ENCODE measurements at regions not wholly inside any gene's neighbourhood (a gene's known extent, or its start where the extent isn't known, plus 50 kb on each side); places are given as distances from the start of the nearest gene placed in this dataset.

- TF ChIP-seq CTCF (IDR thresholded peaks at IDR 0.05) (no peak), ZFX (IDR thresholded peaks at IDR 0.05; ENCODE audit: borderline replicate concordance) (no peak)
These were observed 391.7 kb downstream of the METTL4 start for GRCh38 chr18:2179498-2180183.

Data from 22Rv1 (cell line).